ENCODE measurements at regions not wholly inside any gene's neighbourhood (a gene's known extent, or its start where the extent isn't known, plus 50 kb on each side); places are given as distances from the start of the nearest gene placed in this dataset.

DNA sequence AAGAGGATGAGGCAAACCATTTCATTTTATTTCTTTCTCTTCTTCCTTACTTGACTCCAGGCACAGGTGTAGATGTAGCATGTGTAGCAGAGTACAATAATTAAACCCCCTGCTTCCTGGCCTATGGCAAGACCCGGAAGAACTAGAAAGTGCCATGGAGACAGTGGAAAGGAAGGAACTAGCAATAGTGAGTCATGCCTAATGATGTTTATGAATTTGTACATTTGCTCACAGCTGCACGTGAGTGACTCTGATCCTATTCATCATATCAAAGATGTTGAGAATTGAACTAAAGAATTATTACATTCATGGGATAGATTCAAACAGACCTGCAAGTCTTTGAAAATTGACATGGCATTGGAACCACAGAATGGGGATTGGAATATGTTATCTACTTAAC is 2233.9 kb upstream of the TENM3 start:
- Histone ChIP-seq H3K14ac (ENCODE audit: low read length) (no peak overlapping the region), H2BK12ac (ENCODE audit: low read length) (no peak overlapping the region)

GRCh38 chr4:180028682-180029081 is 2214.5 kb upstream of the TENM3 start:
- no peak overlapping the region for H4K8ac ChIP-seq (ENCODE audit: low read depth, low read length)
- no peak overlapping the region for H3K23ac ChIP-seq (ENCODE audit: low read depth, low read length, poor library complexity)
- WGBS, 2 donors (ENCODE audit: extremely low coverage in 2 of 2, insufficient read length in 2 of 2, insufficient replicate concordance in 1 of 2): no CpG with 5 or more reads among the region's 8 CpGs
- H2BK120ac ChIP-seq (ENCODE audit: low read depth, low read length): no peak overlapping the region
- H3K36me3 ChIP-seq (replicated peaks in 1 of 2; ENCODE audit: control insufficient read depth in 2 of 2, insufficient read depth in 2 of 2, low read length in 2 of 2): no peaks in the 10 kb centered on the region
- H3K9me3 ChIP-seq (replicated peaks in 1 of 2; ENCODE audit: control insufficient read depth in 2 of 2, insufficient read depth in 1 of 2, low read depth in 1 of 2, low read length in 2 of 2): no peaks in the 10 kb centered on the region
- H2BK5ac ChIP-seq (ENCODE audit: low read length): no peak overlapping the region
- H3K27me3 ChIP-seq (ENCODE audit: control insufficient read depth in 3 of 3, insufficient read depth in 3 of 3, low read depth in 1 of 3, low read length in 3 of 3): no peaks in the 10 kb centered on the region
- no peak overlapping the region for H3K27ac ChIP-seq (replicated peaks; ENCODE audit: low read length)
- no peaks in the 10 kb centered on the region for H3K4me1 ChIP-seq (ENCODE audit: control insufficient read depth in 2 of 2, insufficient read depth in 1 of 2, low read depth in 1 of 2, low read length in 2 of 2)
- no peak overlapping the region for H4K91ac ChIP-seq (ENCODE audit: low read depth, low read length, poor library complexity)
- H3K18ac ChIP-seq (ENCODE audit: low read length): no peak overlapping the region
- no peak overlapping the region for H2BK12ac ChIP-seq (ENCODE audit: low read length)
- no peak overlapping the region for H3K9ac ChIP-seq (ENCODE audit: low read depth, low read length, poor library complexity)
- H2BK15ac ChIP-seq (ENCODE audit: low read length): no peak overlapping the region
- no peaks in the 10 kb centered on the region for H3K79me1 ChIP-seq (ENCODE audit: low read depth, low read length)
- no peak overlapping the region for H3K4me3 ChIP-seq (ENCODE audit: low read length in 2 of 2)
- no peak overlapping the region for H2AK5ac ChIP-seq (ENCODE audit: low read depth, low read length)
- no peak overlapping the region for H3K4ac ChIP-seq (ENCODE audit: low read length)
- H3K4me2 ChIP-seq (ENCODE audit: insufficient read depth, low read length, poor library complexity, severe bottlenecking): no peak overlapping the region
- H2AFZ ChIP-seq (ENCODE audit: low read length): no peak overlapping the region
- DNase-seq (ENCODE audit: low spot score): peak; percentile 38
- no peak overlapping the region for H3K14ac ChIP-seq (ENCODE audit: low read length)

More for the DNA sequence above, 2233.9 kb upstream of the TENM3 start:
- H3K18ac ChIP-seq (ENCODE audit: low read length): no peak overlapping the region
- H3K23ac ChIP-seq (ENCODE audit: low read depth, low read length, poor library complexity): no peak overlapping the region
- no peak overlapping the region for H2AK5ac ChIP-seq (ENCODE audit: low read depth, low read length)
- no CpG with 5 or more reads among the region's 2 CpGs for WGBS, 2 donors (ENCODE audit: extremely low coverage in 2 of 2, insufficient read length in 2 of 2, insufficient replicate concordance in 1 of 2)
- no peaks in the 10 kb centered on the region for H3K79me1 ChIP-seq (ENCODE audit: low read depth, low read length)
- H3K4me3 ChIP-seq (ENCODE audit: low read length in 2 of 2): no peak overlapping the region
- H3K36me3 ChIP-seq (replicated peaks in 1 of 2; ENCODE audit: control insufficient read depth in 2 of 2, insufficient read depth in 2 of 2, low read length in 2 of 2): no peaks in the 10 kb centered on the region
- H3K4me2 ChIP-seq (ENCODE audit: insufficient read depth, low read length, poor library complexity, severe bottlenecking): no peak overlapping the region
- no peaks in the 10 kb centered on the region for H3K27me3 ChIP-seq (ENCODE audit: control insufficient read depth in 3 of 3, insufficient read depth in 3 of 3, low read depth in 1 of 3, low read length in 3 of 3)
- no peak overlapping the region for H4K91ac ChIP-seq (ENCODE audit: low read depth, low read length, poor library complexity)
- H2BK5ac ChIP-seq (ENCODE audit: low read length): no peak overlapping the region
- no peak for DNase-seq (ENCODE audit: low spot score)
- no peak overlapping the region for H2BK15ac ChIP-seq (ENCODE audit: low read length)
- H2BK120ac ChIP-seq (ENCODE audit: low read depth, low read length): no peak overlapping the region
- H3K9me3 ChIP-seq (replicated peaks in 1 of 2; ENCODE audit: control insufficient read depth in 2 of 2, insufficient read depth in 1 of 2, low read depth in 1 of 2, low read length in 2 of 2): no peaks in the 10 kb centered on the region
- no peak overlapping the region for H2AFZ ChIP-seq (ENCODE audit: low read length)
- H3K9ac ChIP-seq (ENCODE audit: low read depth, low read length, poor library complexity): no peak overlapping the region
- no peak overlapping the region for H3K27ac ChIP-seq (replicated peaks; ENCODE audit: low read length)
- H4K8ac ChIP-seq (ENCODE audit: low read depth, low read length): no peak overlapping the region
- no peak overlapping the region for H3K4ac ChIP-seq (ENCODE audit: low read length)
- H3K4me1 ChIP-seq (ENCODE audit: control insufficient read depth in 2 of 2, insufficient read depth in 1 of 2, low read depth in 1 of 2, low read length in 2 of 2): no peaks in the 10 kb centered on the region

DNA sequence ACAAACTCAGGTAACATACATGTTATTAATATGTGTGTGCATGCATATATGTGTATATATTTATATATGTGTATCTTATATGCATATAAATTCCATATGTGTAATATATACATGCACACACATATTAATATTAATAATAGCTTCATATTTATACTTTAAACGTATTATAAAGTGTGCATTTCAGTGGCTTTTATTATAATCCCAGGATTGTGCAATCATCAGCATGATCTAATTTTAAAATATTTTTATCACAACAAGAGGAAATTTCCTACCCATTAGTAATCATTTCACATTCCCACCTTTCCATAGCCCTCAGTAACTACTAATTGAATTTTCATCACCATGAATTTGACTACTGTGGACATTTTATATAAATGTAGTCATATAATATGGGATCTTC is 2211.9 kb upstream of the TENM3 start:
- H3K14ac ChIP-seq (ENCODE audit: low read length): no peak overlapping the region
- H2BK5ac ChIP-seq (ENCODE audit: low read length): no peak overlapping the region
- H3K23ac ChIP-seq (ENCODE audit: low read depth, low read length, poor library complexity): no peak overlapping the region
- DNase-seq (ENCODE audit: low spot score): no peak
- no peaks in the 10 kb centered on the region for H3K4me1 ChIP-seq (ENCODE audit: control insufficient read depth in 2 of 2, insufficient read depth in 1 of 2, low read depth in 1 of 2, low read length in 2 of 2)
- H3K27me3 ChIP-seq (ENCODE audit: control insufficient read depth in 3 of 3, insufficient read depth in 3 of 3, low read depth in 1 of 3, low read length in 3 of 3): no peaks in the 10 kb centered on the region
- H3K9me3 ChIP-seq (replicated peaks in 1 of 2; ENCODE audit: control insufficient read depth in 2 of 2, insufficient read depth in 1 of 2, low read depth in 1 of 2, low read length in 2 of 2): no peaks in the 10 kb centered on the region
- H2BK120ac ChIP-seq (ENCODE audit: low read depth, low read length): no peak overlapping the region
- no peak overlapping the region for H4K8ac ChIP-seq (ENCODE audit: low read depth, low read length)
- H3K18ac ChIP-seq (ENCODE audit: low read length): no peak overlapping the region
- no peak overlapping the region for H2AK5ac ChIP-seq (ENCODE audit: low read depth, low read length)
- H4K91ac ChIP-seq (ENCODE audit: low read depth, low read length, poor library complexity): no peak overlapping the region
- no peak overlapping the region for H2BK12ac ChIP-seq (ENCODE audit: low read length)
- no peak overlapping the region for H2BK15ac ChIP-seq (ENCODE audit: low read length)
- H3K27ac ChIP-seq (replicated peaks; ENCODE audit: low read length): no peak overlapping the region
- H3K4ac ChIP-seq (ENCODE audit: low read length): no peak overlapping the region
- H3K9ac ChIP-seq (ENCODE audit: low read depth, low read length, poor library complexity): no peak overlapping the region
- no peaks in the 10 kb centered on the region for H3K36me3 ChIP-seq (replicated peaks in 1 of 2; ENCODE audit: control insufficient read depth in 2 of 2, insufficient read depth in 2 of 2, low read length in 2 of 2)
- no CpG with 5 or more reads among the region's 1 CpG for WGBS, 2 donors (ENCODE audit: extremely low coverage in 2 of 2, insufficient read length in 2 of 2, insufficient replicate concordance in 1 of 2)
- no peak overlapping the region for H2AFZ ChIP-seq (ENCODE audit: low read length)
- no peak overlapping the region for H3K4me2 ChIP-seq (ENCODE audit: insufficient read depth, low read length, poor library complexity, severe bottlenecking)
- no peaks in the 10 kb centered on the region for H3K79me1 ChIP-seq (ENCODE audit: low read depth, low read length)
- H3K4me3 ChIP-seq (ENCODE audit: low read length in 2 of 2): no peak overlapping the region

- H2AK5ac ChIP-seq (ENCODE audit: low read depth, low read length): no peak overlapping the region
- no peak overlapping the region for H4K91ac ChIP-seq (ENCODE audit: low read depth, low read length, poor library complexity)
- no peak overlapping the region for H3K9ac ChIP-seq (ENCODE audit: low read depth, low read length, poor library complexity)
- DNase-seq (ENCODE audit: low spot score): no peak
- no peak overlapping the region for H2BK5ac ChIP-seq (ENCODE audit: low read length)
- H3K4me2 ChIP-seq (ENCODE audit: insufficient read depth, low read length, poor library complexity, severe bottlenecking): no peak overlapping the region
- no peak overlapping the region for H3K23ac ChIP-seq (ENCODE audit: low read depth, low read length, poor library complexity)
- no peak overlapping the region for H3K14ac ChIP-seq (ENCODE audit: low read length)
- H3K9me3 ChIP-seq (replicated peaks in 1 of 2; ENCODE audit: control insufficient read depth in 2 of 2, insufficient read depth in 1 of 2, low read depth in 1 of 2, low read length in 2 of 2): no peaks in the 10 kb centered on the region
- H3K79me1 ChIP-seq (ENCODE audit: low read depth, low read length): no peaks in the 10 kb centered on the region
- no peak overlapping the region for H3K4ac ChIP-seq (ENCODE audit: low read length)
- no peak overlapping the region for H4K8ac ChIP-seq (ENCODE audit: low read depth, low read length)
- H2BK15ac ChIP-seq (ENCODE audit: low read length): no peak overlapping the region
- no peak overlapping the region for H3K27ac ChIP-seq (replicated peaks; ENCODE audit: low read length)
- no CpG with 5 or more reads among the region's 1 CpG for WGBS, 2 donors (ENCODE audit: extremely low coverage in 2 of 2, insufficient read length in 2 of 2, insufficient replicate concordance in 1 of 2)
- H2BK12ac ChIP-seq (ENCODE audit: low read length): no peak overlapping the region
- H3K36me3 ChIP-seq (replicated peaks in 1 of 2; ENCODE audit: control insufficient read depth in 2 of 2, insufficient read depth in 2 of 2, low read length in 2 of 2): no peaks in the 10 kb centered on the region
- no peaks in the 10 kb centered on the region for H3K4me1 ChIP-seq (ENCODE audit: control insufficient read depth in 2 of 2, insufficient read depth in 1 of 2, low read depth in 1 of 2, low read length in 2 of 2)
- no peak overlapping the region for H2AFZ ChIP-seq (ENCODE audit: low read length)
- no peak overlapping the region for H3K4me3 ChIP-seq (ENCODE audit: low read length in 2 of 2)
- H3K18ac ChIP-seq (ENCODE audit: low read length): no peak overlapping the region
- no peak overlapping the region for H2BK120ac ChIP-seq (ENCODE audit: low read depth, low read length)
- no peaks in the 10 kb centered on the region for H3K27me3 ChIP-seq (ENCODE audit: control insufficient read depth in 3 of 3, insufficient read depth in 3 of 3, low read depth in 1 of 3, low read length in 3 of 3)
Observed at GRCh38 chr4:180041576-180041975, 2201.6 kb upstream of the TENM3 start.

Measured in neuronal stem cell (in vitro differentiated cells).